HG03095 (cell line): ENCODE measurements at regions not wholly inside any gene's neighbourhood (a gene's known extent, or its start where the extent isn't known, plus 50 kb on each side); places are given as distances from the start of the nearest gene placed in this dataset.
"Not testable (repeated sequence)": the region's sequence is repeated elsewhere in the genome, so short reads cannot be mapped to it uniquely, and the experiment has no call there.

Experiments
- ATAC-seq: cut with Tn5 transposase; IDR thresholded peaks from one replicate; pipeline ENCODE4 v1.9.1; 2021; ENCODE audit warnings: moderate library complexity; ENCODE audit not compliant: unreplicated experiment

GRCh38 chr13:57899096-57899495 is 267.6 kb downstream of the PCDH17 start:
- ATAC-seq = no peak

DNA sequence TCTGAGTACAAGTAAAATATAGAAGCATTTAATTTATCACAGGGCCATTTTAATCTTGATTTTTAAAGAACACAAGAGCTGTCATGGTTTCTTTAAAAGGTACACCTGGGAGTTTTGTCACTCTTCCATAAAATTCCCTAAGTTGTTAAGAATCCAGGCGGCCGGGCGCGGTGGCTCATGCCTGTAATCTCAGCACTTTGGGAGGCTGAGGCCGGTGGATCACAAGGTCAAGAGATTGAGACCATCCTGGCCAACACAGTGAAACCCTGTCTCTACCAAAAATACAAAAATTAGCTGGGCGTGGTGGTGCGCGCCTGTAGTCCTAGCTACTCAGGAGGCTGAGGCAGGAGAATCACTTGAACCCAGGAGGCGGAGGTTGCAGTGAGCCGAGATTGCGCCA is 278.3 kb downstream of the PCDH17 start:
- ATAC-seq = not testable (repeated sequence)

- ATAC-seq = no peak
Measured at GRCh38 chr13:57918086-57918485, 286.5 kb downstream of the PCDH17 start.

DNA sequence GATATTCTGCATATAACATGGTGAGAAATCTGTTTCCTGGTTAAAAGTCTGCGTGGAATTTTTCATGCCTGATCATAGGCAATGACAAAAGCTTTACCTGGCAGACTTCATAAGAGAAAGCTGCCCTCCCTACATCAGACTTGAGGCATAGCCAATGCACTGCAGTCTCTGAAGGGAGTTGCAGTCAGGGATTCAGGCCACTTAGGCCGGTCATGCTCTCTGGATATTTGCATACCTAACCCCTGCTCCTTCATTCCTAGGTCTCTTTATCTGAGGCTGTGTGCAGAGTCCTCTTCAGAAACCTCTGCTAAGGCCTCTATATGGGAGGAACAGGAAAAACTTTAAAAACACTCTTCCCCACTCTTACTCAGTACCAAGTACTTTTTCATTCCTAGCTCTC is 287.4 kb downstream of the PCDH17 start:
- no peak for ATAC-seq

DNA sequence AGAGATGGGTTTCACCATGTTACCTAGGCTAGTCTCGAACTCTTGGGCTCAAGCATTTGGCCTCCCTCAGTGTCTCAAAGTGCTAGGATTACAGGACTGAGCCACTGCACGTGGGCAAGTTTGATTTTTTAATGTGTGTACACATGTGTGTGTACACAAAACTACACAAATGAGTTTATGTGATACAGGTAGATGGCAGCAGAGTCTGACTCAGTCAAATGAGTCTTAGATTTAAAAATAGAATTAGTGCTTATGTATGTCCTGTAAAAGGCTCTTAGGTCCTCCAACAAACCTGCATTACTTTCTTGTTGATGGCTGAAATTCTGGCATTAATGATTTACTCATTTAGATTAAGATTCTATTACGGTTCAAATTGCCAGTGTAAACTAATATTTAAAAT is 293.7 kb downstream of the PCDH17 start:
- no peak for ATAC-seq

DNA sequence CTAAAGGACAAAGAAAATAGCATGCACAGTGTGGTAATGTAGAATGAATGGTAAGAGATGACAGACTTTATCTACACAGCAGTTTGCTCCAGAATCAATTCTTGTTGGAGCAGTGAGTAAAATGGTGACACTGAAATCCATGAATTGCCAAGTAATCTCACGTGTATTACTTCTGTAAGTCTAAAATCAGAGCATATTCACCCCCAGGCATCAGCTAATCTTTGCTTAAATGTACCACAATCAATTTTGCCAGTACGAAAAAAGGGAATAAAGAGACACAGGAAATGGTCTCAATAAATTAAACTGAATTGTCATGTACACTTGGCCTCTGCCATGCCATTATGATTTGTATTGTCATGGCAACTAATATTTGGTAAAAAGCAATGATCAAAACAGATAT is 294.2 kb downstream of the PCDH17 start:
- no peak for ATAC-seq

DNA sequence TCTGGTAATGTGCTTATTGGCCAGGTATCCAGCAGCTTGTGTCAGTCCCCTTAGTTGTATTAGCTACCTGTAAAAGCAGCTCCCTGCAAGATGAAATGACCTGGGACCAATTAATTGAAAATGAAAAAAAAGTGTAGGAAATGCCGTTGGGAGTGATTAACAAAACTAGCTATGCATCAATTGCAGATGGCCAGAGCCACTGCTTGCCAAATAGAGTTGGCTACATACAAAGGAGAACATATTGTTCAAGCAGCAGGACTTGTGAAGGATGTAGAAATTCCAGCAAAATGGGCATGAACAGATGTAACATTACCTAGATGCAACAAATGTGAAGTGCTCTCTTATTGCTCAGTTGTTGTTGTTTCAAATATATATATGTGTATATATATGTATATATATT is 300.5 kb downstream of the PCDH17 start:
- no peak for ATAC-seq

GRCh38 chr13:57933606-57934005 is 302.1 kb downstream of the PCDH17 start:
- no peak for ATAC-seq

GRCh38 chr13:57935965-57936364 is 304.4 kb downstream of the PCDH17 start:
- ATAC-seq = no peak

- peak; percentile 93 for ATAC-seq
Measured at GRCh38 chr13:57946361-57946760, 314.8 kb downstream of the PCDH17 start.

GRCh38 chr13:57948884-57949283 is 317.3 kb downstream of the PCDH17 start:
- ATAC-seq = no peak

GRCh38 chr13:57969951-57970350 is 338.4 kb downstream of the PCDH17 start:
- ATAC-seq = no peak

- no peak for ATAC-seq
Measured at GRCh38 chr13:57970404-57970803, 338.9 kb downstream of the PCDH17 start.

GRCh38 chr13:57982782-57983181 is 351.2 kb downstream of the PCDH17 start:
- ATAC-seq = no peak

DNA sequence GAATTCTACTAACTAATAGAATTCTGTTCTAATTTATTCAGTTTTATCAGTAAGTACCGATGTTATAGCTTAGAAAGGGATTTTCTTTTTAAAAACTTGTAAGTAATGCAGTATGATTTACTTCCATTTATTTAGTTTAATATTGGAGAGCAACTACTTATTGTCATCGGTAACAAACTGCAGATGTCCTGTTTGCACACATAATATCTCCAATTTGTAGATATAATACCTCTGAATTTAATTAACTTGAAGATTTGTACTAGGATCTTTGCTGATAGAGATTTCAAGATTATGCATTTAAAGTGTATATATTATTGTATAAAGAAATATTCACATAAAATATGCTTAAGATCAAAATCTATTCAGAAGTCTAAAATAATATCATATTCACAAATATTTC is 356.7 kb downstream of the PCDH17 start:
- ATAC-seq = no peak

- no peak for ATAC-seq
Measured at GRCh38 chr13:57991041-57991440, 359.5 kb downstream of the PCDH17 start.

- no peak for ATAC-seq
Measured at GRCh38 chr13:57992416-57992815, 360.9 kb downstream of the PCDH17 start.

DNA sequence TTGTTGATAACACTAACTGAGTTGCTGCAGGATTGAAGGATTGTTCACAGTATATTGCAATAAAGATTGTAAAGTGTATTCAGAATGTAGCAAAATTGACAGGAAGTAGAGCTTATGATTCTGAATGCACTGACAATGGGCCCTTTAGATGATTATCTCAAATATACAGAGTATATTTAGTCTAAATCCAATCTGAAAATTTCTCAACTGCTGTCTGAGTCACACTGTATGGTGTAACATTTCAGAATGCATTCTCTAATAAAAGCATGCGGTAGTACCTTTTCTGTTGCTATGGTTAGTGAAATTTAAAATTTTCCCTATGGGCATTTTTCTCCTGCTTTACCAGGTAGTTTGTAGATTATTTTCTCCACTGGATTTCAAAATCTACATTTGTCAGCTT is 365.2 kb downstream of the PCDH17 start:
- ATAC-seq = no peak

GRCh38 chr13:58004751-58005150 is 373.2 kb downstream of the PCDH17 start:
- ATAC-seq = no peak

GRCh38 chr13:58018020-58018419 is 386.5 kb downstream of the PCDH17 start:
- no peak for ATAC-seq

DNA sequence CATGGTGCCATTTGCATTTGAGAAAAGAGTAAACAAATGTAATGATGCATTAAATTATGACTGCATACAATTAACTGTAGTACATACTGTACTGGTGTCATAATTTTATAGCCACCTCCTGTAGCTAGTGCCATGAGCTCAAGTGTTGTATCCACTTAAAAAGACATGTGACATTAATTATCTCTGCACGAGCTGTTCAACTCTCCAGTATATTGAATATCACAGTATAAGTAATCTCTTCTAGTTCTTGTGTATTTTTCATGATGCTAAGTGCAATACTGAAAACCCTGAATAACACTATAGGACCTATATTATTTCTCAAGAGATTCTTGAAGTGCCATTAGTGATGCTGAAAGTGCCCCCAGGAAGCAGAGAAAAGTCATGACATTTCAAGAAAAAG is 387.3 kb downstream of the PCDH17 start:
- ATAC-seq = no peak

GRCh38 chr13:58024103-58024502 is 392.6 kb downstream of the PCDH17 start:
- ATAC-seq = no peak

- no peak for ATAC-seq
Measured at GRCh38 chr13:58025821-58026220, 394.3 kb downstream of the PCDH17 start.
